22Rv1 (cell line): ENCODE measurements at regions not wholly inside any gene's neighbourhood (a gene's known extent, or its start where the extent isn't known, plus 50 kb on each side); places are given as distances from the start of the nearest gene placed in this dataset.

Experiments used
- H3K27ac ChIP-seq: fragments of 450-650 bp; 2 replicates; pipeline ENCODE4 v1.5.1; 2017
- CTCF ChIP-seq: fragments of 450-650 bp; IDR thresholded peaks from 2 replicates; pipeline ENCODE4 v1.5.1; 2017; ENCODE audit warnings: mild to moderate bottlenecking
- ZFX ChIP-seq: fragments of 450-650 bp; IDR thresholded peaks from 2 replicates; pipeline ENCODE4 v1.6.1; 2017; ENCODE audit warnings: antibody characterized with exemption, borderline replicate concordance

- no peak overlapping the region for H3K27ac ChIP-seq
- TF ChIP-seq CTCF, result no peak
Observed at GRCh38 chr3:193845144-193845543, 252.1 kb downstream of the OPA1 start.

DNA sequence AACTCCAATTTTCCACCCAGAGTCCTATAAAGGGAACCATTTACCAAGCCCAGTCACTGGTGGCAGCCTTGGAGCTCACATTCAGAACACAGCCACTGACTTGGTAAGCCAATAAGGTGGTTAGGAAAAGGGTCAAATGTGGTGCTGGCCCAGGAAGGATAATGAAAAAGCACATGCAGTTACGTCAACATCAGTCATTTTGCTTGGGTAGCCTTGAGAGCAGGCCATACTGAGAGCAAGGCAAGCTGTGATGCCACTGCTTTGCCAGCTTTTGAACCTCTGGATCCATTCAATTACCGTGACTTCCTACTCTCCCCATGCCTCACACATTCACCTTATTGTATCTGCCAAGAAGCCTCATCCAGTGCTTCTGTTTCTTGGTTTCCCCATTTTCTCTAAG lies 253.6 kb downstream of the OPA1 start:
- no peak overlapping the region for H3K27ac ChIP-seq
- TF ChIP-seq ZFX, result no peak
- TF ChIP-seq CTCF, result no peak

DNA sequence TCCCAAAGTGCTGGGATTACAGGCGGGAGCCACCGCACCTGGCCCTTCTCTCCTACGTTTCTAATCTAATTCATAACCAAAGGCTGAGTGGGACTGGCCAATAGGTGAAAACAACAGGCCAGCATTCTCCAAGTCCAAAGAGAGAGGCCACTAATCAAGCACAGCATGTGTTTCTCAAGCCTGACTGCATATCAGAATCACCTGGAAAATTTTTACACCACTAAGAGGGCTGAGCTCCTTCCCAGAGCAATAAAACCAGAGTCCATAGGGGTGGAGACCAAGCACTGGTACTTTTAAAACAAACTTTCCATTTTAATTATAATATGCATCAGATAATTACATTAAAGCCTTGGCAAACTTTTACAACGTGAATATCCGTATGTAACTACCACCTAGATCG lies 254.4 kb downstream of the OPA1 start:
- H3K27ac ChIP-seq, result no peak overlapping the region
- TF ChIP-seq CTCF (no peak), ZFX (no peak)

DNA sequence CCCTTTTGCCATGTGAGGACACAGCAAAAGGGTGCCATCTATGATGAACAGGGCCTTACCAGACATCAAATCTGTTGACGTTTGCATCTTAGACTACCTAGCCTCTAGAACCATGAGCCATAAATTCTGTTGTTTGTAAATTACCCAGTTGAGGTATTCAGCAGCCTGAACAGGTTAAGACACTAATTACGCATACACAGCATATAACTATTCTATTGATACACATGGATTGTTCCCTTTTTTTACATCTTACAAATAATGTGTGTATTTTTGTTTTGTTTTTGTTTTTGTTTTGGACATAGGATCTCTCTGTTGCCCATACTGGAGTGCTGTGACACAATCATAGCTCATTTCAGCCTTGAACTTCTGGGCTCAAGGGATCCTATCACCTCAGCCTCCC lies 255.5 kb downstream of the OPA1 start:
- TF ChIP-seq CTCF, result no peak
- no peak for TF ChIP-seq ZFX
- H3K27ac ChIP-seq, result no peak overlapping the region

DNA sequence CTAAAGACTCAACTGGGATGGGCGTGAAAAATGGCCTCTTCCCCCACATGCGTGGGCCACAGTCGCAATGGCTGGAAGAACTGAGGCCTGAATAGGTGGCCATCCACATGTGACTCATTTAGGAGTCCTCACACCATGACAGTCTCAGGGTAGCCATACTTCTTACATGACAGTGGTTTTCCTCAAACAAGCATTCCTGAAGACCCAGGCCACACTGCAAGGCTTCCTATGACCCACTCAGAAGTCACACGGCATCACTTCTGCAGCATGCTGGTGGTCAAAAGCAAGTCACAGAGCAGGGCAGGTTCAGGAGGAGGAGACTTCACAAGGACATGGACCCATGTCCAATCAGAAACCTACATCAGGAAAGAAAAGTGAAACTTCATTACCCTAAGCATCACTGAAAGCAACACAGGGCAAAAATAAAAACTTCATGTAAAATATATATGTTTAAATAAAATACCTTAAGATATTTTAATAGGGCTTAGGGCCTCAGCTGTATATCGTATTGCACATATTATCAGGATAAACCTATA lies 257.1 kb downstream of the OPA1 start:
- H3K27ac ChIP-seq, result no peak overlapping the region
- TF ChIP-seq ZFX (no peak), CTCF (no peak)

DNA sequence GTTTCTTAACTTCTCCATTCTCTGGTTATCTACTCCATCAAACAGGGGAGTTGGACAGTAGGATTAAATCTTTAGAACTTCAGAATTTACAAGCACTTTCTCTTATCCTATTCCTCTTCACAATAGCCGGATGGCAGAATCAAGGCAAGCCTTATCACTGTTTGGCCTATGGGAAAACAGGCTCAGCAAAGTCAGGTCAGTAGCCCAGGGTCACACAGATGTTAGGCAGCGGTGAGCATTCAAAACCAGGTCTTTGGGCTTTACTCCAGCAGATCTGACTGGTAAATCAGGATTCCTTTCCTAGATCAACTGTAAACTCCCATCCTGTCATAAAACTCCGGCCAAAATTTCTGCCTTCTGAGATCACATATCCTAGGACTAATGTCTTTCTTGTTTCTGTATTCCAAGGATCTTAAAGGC lies 258.4 kb downstream of the OPA1 start:
- TF ChIP-seq CTCF, result no peak
- no peak for TF ChIP-seq ZFX
- H3K27ac ChIP-seq, result no peak overlapping the region

DNA sequence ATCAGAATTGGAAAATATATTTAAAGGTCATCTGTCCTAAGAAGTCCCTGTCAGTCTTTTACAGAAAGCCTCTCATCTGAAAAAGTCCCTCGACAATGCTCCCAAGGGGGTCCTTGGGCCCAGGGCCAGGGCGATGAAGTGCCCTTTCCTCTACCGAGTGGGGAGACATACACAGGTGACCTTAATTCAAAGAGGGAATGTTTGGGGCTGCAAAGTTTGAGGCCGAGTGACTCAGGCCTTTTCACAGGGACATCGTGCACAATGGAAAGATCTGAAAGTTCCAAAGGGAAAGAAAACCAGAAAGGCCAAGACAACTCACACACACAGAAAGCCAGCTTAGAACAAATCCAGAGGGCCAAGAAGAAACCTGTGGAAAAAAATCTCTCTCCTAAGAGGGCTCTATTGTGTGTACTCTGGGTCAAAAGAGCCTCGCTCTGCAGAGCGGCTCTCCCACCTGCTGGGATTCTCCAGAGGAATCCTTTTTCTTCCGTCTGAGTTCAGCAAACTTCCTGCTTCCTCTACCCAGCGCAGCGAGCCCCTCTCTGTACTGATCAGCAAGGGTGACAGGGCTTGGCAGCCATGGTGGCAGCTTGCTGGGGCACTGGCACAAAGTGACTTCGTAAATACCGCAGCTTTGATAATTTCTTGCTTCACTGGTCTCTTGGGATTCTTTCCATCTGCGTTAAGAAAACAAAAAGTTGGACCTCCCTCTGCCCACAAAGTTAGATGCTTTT lies 259.1 kb downstream of the OPA1 start:
- no peak overlapping the region for H3K27ac ChIP-seq
- TF ChIP-seq ZFX (no peak), CTCF (no peak)
